ENCODE measurements at regions not wholly inside any gene's neighbourhood (a gene's known extent, or its start where the extent isn't known, plus 50 kb on each side); places are given as distances from the start of the nearest gene placed in this dataset.

- no peaks in the 10 kb centered on the region for H3K9me3 Mint-ChIP-seq (ENCODE audit: low read depth)
- H3K4me3 Mint-ChIP-seq (ENCODE audit: low read depth) = no peak overlapping the region
- TF ChIP-seq CTCF (IDR thresholded peaks at IDR 0.05; ENCODE audit: unreplicated experiment) = no peak
- H3K4me1 Mint-ChIP-seq (ENCODE audit: low read depth) = no peaks in the 10 kb centered on the region
- DNase-seq (ENCODE audit: low spot score, unreplicated experiment) = no peak
- H3K27ac Mint-ChIP-seq = no peak overlapping the region
- no peaks in the 10 kb centered on the region for H3K27me3 Mint-ChIP-seq
- no peaks in the 10 kb centered on the region for H3K36me3 Mint-ChIP-seq (ENCODE audit: insufficient read depth)
Measured at GRCh38 chr13:107277911-107278310, 710.0 kb upstream of the ARGLU1 start.

- Mint-ChIP-seq H3K27ac (no peak overlapping the region), H3K27me3 (no peaks in the 10 kb centered on the region), H3K4me1 (ENCODE audit: low read depth) (no peaks in the 10 kb centered on the region), H3K36me3 (ENCODE audit: insufficient read depth) (no peaks in the 10 kb centered on the region), H3K9me3 (ENCODE audit: low read depth) (no peaks in the 10 kb centered on the region), H3K4me3 (ENCODE audit: low read depth) (no peak overlapping the region)
- TF ChIP-seq CTCF (IDR thresholded peaks at IDR 0.05; ENCODE audit: unreplicated experiment) = no peak
- no peak for DNase-seq (ENCODE audit: low spot score, unreplicated experiment)
Measured at GRCh38 chr13:107276936-107277335, 709.0 kb upstream of the ARGLU1 start.

GRCh38 chr13:107275945-107276614 lies 708.1 kb upstream of the ARGLU1 start:
- no peak overlapping the region for H3K4me3 Mint-ChIP-seq (ENCODE audit: low read depth)
- H3K4me1 Mint-ChIP-seq (ENCODE audit: low read depth) = no peaks in the 10 kb centered on the region
- no peaks in the 10 kb centered on the region for H3K27me3 Mint-ChIP-seq
- TF ChIP-seq CTCF (IDR thresholded peaks at IDR 0.05; ENCODE audit: unreplicated experiment) = no peak
- H3K27ac Mint-ChIP-seq = no peak overlapping the region
- DNase-seq (ENCODE audit: low spot score, unreplicated experiment) = no peak
- no peaks in the 10 kb centered on the region for H3K9me3 Mint-ChIP-seq (ENCODE audit: low read depth)
- no peaks in the 10 kb centered on the region for H3K36me3 Mint-ChIP-seq (ENCODE audit: insufficient read depth)

GRCh38 chr13:107275312-107275711 lies 707.4 kb upstream of the ARGLU1 start:
- no peak for TF ChIP-seq CTCF (IDR thresholded peaks at IDR 0.05; ENCODE audit: unreplicated experiment)
- no peak overlapping the region for H3K27ac Mint-ChIP-seq
- H3K4me1 Mint-ChIP-seq (ENCODE audit: low read depth) = no peaks in the 10 kb centered on the region
- no peak for DNase-seq (ENCODE audit: low spot score, unreplicated experiment)
- H3K4me3 Mint-ChIP-seq (ENCODE audit: low read depth) = no peak overlapping the region
- H3K27me3 Mint-ChIP-seq = no peaks in the 10 kb centered on the region
- no peaks in the 10 kb centered on the region for H3K36me3 Mint-ChIP-seq (ENCODE audit: insufficient read depth)
- no peaks in the 10 kb centered on the region for H3K9me3 Mint-ChIP-seq (ENCODE audit: low read depth)

GRCh38 chr13:107271227-107271626 lies 703.3 kb upstream of the ARGLU1 start:
- H3K4me3 Mint-ChIP-seq (ENCODE audit: low read depth) = no peak overlapping the region
- TF ChIP-seq CTCF (IDR thresholded peaks at IDR 0.05; ENCODE audit: unreplicated experiment) = no peak
- H3K36me3 Mint-ChIP-seq (ENCODE audit: insufficient read depth) = no peaks in the 10 kb centered on the region
- H3K27me3 Mint-ChIP-seq = no peaks in the 10 kb centered on the region
- no peak overlapping the region for H3K27ac Mint-ChIP-seq
- H3K4me1 Mint-ChIP-seq (ENCODE audit: low read depth) = no peaks in the 10 kb centered on the region
- no peak for DNase-seq (ENCODE audit: low spot score, unreplicated experiment)
- H3K9me3 Mint-ChIP-seq (ENCODE audit: low read depth) = peaks cover 3% of the 10 kb centered on the region

Measured in progenitor cell of endocrine pancreas (in vitro differentiated cells).